ENCODE measurements at regions not wholly inside any gene's neighbourhood (a gene's known extent, or its start where the extent isn't known, plus 50 kb on each side); places are given as distances from the start of the nearest gene placed in this dataset.

DNA sequence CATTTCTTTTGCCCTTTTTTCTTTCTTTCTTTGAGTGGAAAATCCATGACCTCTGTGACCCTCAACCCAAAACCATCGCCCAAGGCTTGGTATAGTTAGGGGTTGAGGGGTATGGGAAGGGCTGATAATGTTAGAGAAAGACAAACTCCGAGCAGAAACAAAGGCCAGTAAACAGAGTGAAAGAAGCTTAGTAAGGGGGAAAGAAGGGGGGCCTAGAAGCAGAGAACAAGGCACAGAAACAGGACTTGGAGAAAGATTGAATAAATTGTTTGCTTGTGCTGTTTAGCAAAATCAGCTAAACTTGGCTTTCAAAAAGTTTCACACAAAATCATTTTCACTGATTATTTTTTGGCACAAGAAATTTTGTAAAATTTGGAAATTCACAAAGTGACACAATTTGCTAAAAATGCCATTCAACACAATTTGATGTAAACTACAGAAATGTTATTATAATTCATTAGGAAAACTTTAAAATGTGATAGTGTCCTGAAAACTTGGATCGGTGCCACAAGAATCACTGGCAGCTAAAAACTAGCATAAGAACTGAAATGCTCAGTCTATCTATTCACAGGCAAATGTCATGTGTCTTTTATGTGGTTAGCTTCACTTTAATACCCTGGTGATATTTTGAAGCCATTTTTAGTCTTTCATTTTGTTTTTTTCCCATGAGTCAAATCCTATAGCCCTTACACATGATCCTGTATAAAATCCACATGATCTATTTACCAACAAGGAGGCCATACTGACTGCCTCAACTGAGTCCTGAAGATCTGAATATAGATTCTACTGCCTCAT is 276.4 kb downstream of the NR2F1-AS1 start:
- no peaks in the 10 kb centered on the region for H3K4me1 ChIP-seq (ENCODE audit: insufficient read depth, low read length, poor library complexity, severe bottlenecking)
- no peak overlapping the region for H3K4me2 ChIP-seq (ENCODE audit: low read length)
- CTCF ChIA-PET (ENCODE audit: unreplicated experiment) = no interaction called here
- no peaks in the 10 kb centered on the region for H4K20me1 ChIP-seq (ENCODE audit: insufficient read depth, low read length)
- intact Hi-C loops (cut with micrococcal nuclease; ENCODE audit: unreplicated experiment) = no loop called here
- TF ChIP-seq, protein P1, sequence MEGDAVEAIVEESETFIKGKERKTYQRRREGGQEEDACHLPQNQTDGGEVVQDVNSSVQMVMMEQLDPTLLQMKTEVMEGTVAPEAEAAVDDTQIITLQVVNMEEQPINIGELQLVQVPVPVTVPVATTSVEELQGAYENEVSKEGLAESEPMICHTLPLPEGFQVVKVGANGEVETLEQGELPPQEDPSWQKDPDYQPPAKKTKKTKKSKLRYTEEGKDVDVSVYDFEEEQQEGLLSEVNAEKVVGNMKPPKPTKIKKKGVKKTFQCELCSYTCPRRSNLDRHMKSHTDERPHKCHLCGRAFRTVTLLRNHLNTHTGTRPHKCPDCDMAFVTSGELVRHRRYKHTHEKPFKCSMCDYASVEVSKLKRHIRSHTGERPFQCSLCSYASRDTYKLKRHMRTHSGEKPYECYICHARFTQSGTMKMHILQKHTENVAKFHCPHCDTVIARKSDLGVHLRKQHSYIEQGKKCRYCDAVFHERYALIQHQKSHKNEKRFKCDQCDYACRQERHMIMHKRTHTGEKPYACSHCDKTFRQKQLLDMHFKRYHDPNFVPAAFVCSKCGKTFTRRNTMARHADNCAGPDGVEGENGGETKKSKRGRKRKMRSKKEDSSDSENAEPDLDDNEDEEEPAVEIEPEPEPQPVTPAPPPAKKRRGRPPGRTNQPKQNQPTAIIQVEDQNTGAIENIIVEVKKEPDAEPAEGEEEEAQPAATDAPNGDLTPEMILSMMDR (conservative IDR thresholded peaks at IDR 0.05; ENCODE audit: low read length) = no peak
- TF ChIP-seq EZH2phosphoT487 (IDR thresholded peaks at IDR 0.05; ENCODE audit: borderline replicate concordance, low read depth, low read length) = no peak
- H3K36me3 ChIP-seq (ENCODE audit: insufficient read depth, low read length) = no peaks in the 10 kb centered on the region
- no peak overlapping the region for H3K27ac ChIP-seq (ENCODE audit: low read depth, low read length, poor library complexity, severe bottlenecking)
- no peaks in the 10 kb centered on the region for H3K9me3 ChIP-seq (ENCODE audit: low read length)
- BruUV-seq (replicated peaks) = no TSS peak
- DNase-seq (ENCODE audit: low spot score) = no peak
- POLR2A ChIA-PET = interaction anchor here (0.7 to 1.0 kb wide), 2 partner anchors 19 to 52 kb away, joined by 3 to 4 read pairs; no protein-coding TSS in a partner anchor
- no peaks in the 10 kb centered on the region for H3K9me2 ChIP-seq (ENCODE audit: insufficient read depth, low read length)
- H3K4me3 ChIP-seq (ENCODE audit: low read depth, low read length, poor library complexity, severe bottlenecking) = no peak overlapping the region
- no peaks in the 10 kb centered on the region for H3K79me2 ChIP-seq (ENCODE audit: insufficient read depth, low read depth, low read length)
- H2AFZ ChIP-seq (ENCODE audit: low read length) = no peak overlapping the region

DNA sequence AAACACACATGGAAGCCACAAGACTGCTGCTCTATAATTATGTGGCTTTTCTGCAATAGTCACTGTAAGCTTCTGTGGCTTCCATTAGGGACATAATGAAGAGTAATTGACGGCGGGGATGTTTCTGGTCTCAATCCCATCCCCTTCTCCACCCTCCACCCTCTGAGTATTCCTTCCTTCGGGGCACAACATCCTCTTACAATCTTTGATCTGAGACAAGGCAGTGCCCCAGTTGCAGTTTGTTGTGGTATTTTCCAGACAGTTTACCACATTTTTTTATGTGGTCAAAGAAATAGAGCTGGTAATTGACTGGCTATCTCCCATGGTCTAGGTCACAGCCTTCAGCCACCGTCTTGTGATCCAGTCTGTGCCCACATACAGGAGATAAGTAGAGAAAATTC is 277.7 kb downstream of the NR2F1-AS1 start:
- Histone ChIP-seq H2AFZ (ENCODE audit: low read length) (no peak overlapping the region), H3K36me3 (ENCODE audit: insufficient read depth, low read length) (no peaks in the 10 kb centered on the region), H3K79me2 (ENCODE audit: insufficient read depth, low read depth, low read length) (no peaks in the 10 kb centered on the region), H3K4me3 (ENCODE audit: low read depth, low read length, poor library complexity, severe bottlenecking) (no peak overlapping the region), H4K20me1 (ENCODE audit: insufficient read depth, low read length) (no peaks in the 10 kb centered on the region), H3K4me2 (ENCODE audit: low read length) (no peak overlapping the region), H3K27ac (ENCODE audit: low read depth, low read length, poor library complexity, severe bottlenecking) (no peak overlapping the region), H3K9me2 (ENCODE audit: insufficient read depth, low read length) (no peaks in the 10 kb centered on the region), H3K9me3 (ENCODE audit: low read length) (no peaks in the 10 kb centered on the region), H3K4me1 (ENCODE audit: insufficient read depth, low read length, poor library complexity, severe bottlenecking) (no peaks in the 10 kb centered on the region)
- no peak for DNase-seq (ENCODE audit: low spot score)
- no TSS peak for BruUV-seq (replicated peaks)
- ChIA-PET CTCF (ENCODE audit: unreplicated experiment) (no interaction called here), POLR2A (interaction anchor here (0.9 kb wide), 1 partner anchor 21 kb away, joined by 3 read pairs; no protein-coding TSS in a partner anchor)
- intact Hi-C loops (cut with micrococcal nuclease; ENCODE audit: unreplicated experiment) = no loop called here
- TF ChIP-seq EZH2phosphoT487 (IDR thresholded peaks at IDR 0.05; ENCODE audit: borderline replicate concordance, low read depth, low read length) = no peak
- TF ChIP-seq, protein P1 (conservative IDR thresholded peaks at IDR 0.05; ENCODE audit: low read length) = no peak

DNA sequence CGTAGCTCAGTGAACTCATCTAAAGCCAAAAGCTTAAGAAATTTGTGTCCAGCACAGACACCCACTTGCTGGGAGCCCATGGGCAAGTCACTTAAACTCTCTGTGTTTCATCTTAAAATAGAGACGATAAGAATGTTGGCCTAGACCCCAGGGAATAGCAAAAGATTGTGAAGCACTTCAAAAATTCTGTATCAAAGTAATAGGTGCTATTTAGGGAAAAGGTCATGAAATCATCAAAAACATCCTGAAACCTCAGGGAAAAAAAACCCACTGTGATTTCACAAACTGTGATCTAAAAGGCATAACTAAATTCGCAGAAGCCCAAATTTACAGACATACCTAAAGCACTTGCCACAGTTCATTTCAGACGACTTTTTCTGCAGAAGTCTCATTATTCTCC is 278.3 kb downstream of the NR2F1-AS1 start:
- TF ChIP-seq EZH2phosphoT487 (IDR thresholded peaks at IDR 0.05; ENCODE audit: borderline replicate concordance, low read depth, low read length) = no peak
- TF ChIP-seq, protein P1 (conservative IDR thresholded peaks at IDR 0.05; ENCODE audit: low read length) = no peak
- Histone ChIP-seq H4K20me1 (ENCODE audit: insufficient read depth, low read length) (no peaks in the 10 kb centered on the region), H3K4me2 (ENCODE audit: low read length) (no peak overlapping the region), H3K4me1 (ENCODE audit: insufficient read depth, low read length, poor library complexity, severe bottlenecking) (no peaks in the 10 kb centered on the region), H3K79me2 (ENCODE audit: insufficient read depth, low read depth, low read length) (no peaks in the 10 kb centered on the region), H2AFZ (ENCODE audit: low read length) (no peak overlapping the region), H3K4me3 (ENCODE audit: low read depth, low read length, poor library complexity, severe bottlenecking) (no peak overlapping the region), H3K9me2 (ENCODE audit: insufficient read depth, low read length) (no peaks in the 10 kb centered on the region), H3K27ac (ENCODE audit: low read depth, low read length, poor library complexity, severe bottlenecking) (no peak overlapping the region), H3K9me3 (ENCODE audit: low read length) (no peaks in the 10 kb centered on the region), H3K36me3 (ENCODE audit: insufficient read depth, low read length) (no peaks in the 10 kb centered on the region)
- ChIA-PET CTCF (ENCODE audit: unreplicated experiment) (no interaction called here), POLR2A (no interaction called here)
- BruUV-seq (replicated peaks) = no TSS peak
- DNase-seq (ENCODE audit: low spot score) = no peak
- intact Hi-C loops (cut with micrococcal nuclease; ENCODE audit: unreplicated experiment) = no loop called here

Measured in OCI-LY7 (cell line).